Jurkat, Clone E6-1 (cell line): ENCODE measurements at regions not wholly inside any gene's neighbourhood (a gene's known extent, or its start where the extent isn't known, plus 50 kb on each side); places are given as distances from the start of the nearest gene placed in this dataset.
"Not testable (repeated sequence)": the region's sequence is repeated elsewhere in the genome, so short reads cannot be mapped to it uniquely, and the experiment has no call there.

ENCODE experiments used
- DNase-seq: peaks from one replicate; pipeline ENCODE4 v3.0.0-alpha.2; 2011; ENCODE audit warnings: low read depth, low spot score
- H3K4me3 ChIP-seq: 2 replicates; pipeline ENCODE4 v1.5.1; 2011; ENCODE audit warnings: mild to moderate bottlenecking, low read length, control low read depth, moderate library complexity

- DNase-seq, H3K4me3 ChIP-seq: not testable (repeated sequence)
Measured at GRCh38 chr17:13659051-13659450, 57.3 kb upstream of the HS3ST3A1 start.

GRCh38 chr17:13665872-13666635 is 64.3 kb upstream of the HS3ST3A1 start:
- no peak overlapping the region for H3K4me3 ChIP-seq
- DNase-seq, result no peak

GRCh38 chr17:13671341-13671740 is 69.6 kb upstream of the HS3ST3A1 start:
- no peak overlapping the region for H3K4me3 ChIP-seq
- DNase-seq, result no peak

- DNase-seq, result no peak
- no peak overlapping the region for H3K4me3 ChIP-seq
Measured at GRCh38 chr17:13671771-13672170, 70.0 kb upstream of the HS3ST3A1 start.

GRCh38 chr17:13678361-13678760 is 76.6 kb upstream of the HS3ST3A1 start:
- no peak for DNase-seq
- no peak overlapping the region for H3K4me3 ChIP-seq

- H3K4me3 ChIP-seq, result no peak overlapping the region
- no peak for DNase-seq
Measured at GRCh38 chr17:13678841-13679240, 77.1 kb upstream of the HS3ST3A1 start.

- no peak for DNase-seq
- no peak overlapping the region for H3K4me3 ChIP-seq
Measured at GRCh38 chr17:13688716-13689115, 87.0 kb upstream of the HS3ST3A1 start.

- no peak overlapping the region for H3K4me3 ChIP-seq
- no peak for DNase-seq
Measured at GRCh38 chr17:13690806-13691205, 89.1 kb upstream of the HS3ST3A1 start.

- no peak for DNase-seq
- no peak overlapping the region for H3K4me3 ChIP-seq
Measured at GRCh38 chr17:13694934-13695333, 93.2 kb upstream of the HS3ST3A1 start.

- DNase-seq, result peak; percentile 32
- H3K4me3 ChIP-seq, result no peak overlapping the region
Measured at GRCh38 chr17:13698832-13699231, 97.1 kb upstream of the HS3ST3A1 start.

- H3K4me3 ChIP-seq, result no peak overlapping the region
- no peak for DNase-seq
Measured at GRCh38 chr17:13699261-13699660, 97.5 kb upstream of the HS3ST3A1 start.

GRCh38 chr17:13702266-13702665 is 100.5 kb upstream of the HS3ST3A1 start:
- no peak for DNase-seq

GRCh38 chr17:13704333-13704732 is 102.6 kb upstream of the HS3ST3A1 start:
- DNase-seq, result no peak

More at GRCh38 chr17:13702266-13702665, 100.5 kb upstream of the HS3ST3A1 start:
- no peak overlapping the region for H3K4me3 ChIP-seq

GRCh38 chr17:13705221-13705620 is 103.5 kb upstream of the HS3ST3A1 start:
- H3K4me3 ChIP-seq, result no peak overlapping the region
- no peak for DNase-seq

More at GRCh38 chr17:13704333-13704732, 102.6 kb upstream of the HS3ST3A1 start:
- no peak overlapping the region for H3K4me3 ChIP-seq

GRCh38 chr17:13721705-13722104 is 120.0 kb upstream of the HS3ST3A1 start:
- H3K4me3 ChIP-seq, result no peak overlapping the region
- DNase-seq, result no peak

GRCh38 chr17:13725288-13725990 is 123.7 kb upstream of the HS3ST3A1 start:
- no peak for DNase-seq
- H3K4me3 ChIP-seq, result no peak overlapping the region

GRCh38 chr17:13727441-13728171 is 125.9 kb upstream of the HS3ST3A1 start:
- H3K4me3 ChIP-seq, result no peak overlapping the region
- no peak for DNase-seq

GRCh38 chr17:13728781-13729180 is 127.1 kb upstream of the HS3ST3A1 start:
- no peak for DNase-seq

GRCh38 chr17:13729466-13730134 is 127.9 kb upstream of the HS3ST3A1 start:
- H3K4me3 ChIP-seq, result no peak overlapping the region
- DNase-seq, result no peak

More at GRCh38 chr17:13728781-13729180, 127.1 kb upstream of the HS3ST3A1 start:
- no peak overlapping the region for H3K4me3 ChIP-seq
